Glutamatergic neuron (in vitro differentiated cells): ENCODE measurements at regions not wholly inside any gene's neighbourhood (a gene's known extent, or its start where the extent isn't known, plus 50 kb on each side); places are given as distances from the start of the nearest gene placed in this dataset.

Experiments
- DNase-seq: peaks from one replicate; pipeline ENCODE4 v3.0.0; 2022
- H3K27ac Mint-ChIP-seq: one replicate; pipeline ENCODE4 v1.8.0; 2020; ENCODE audit warnings: mild to moderate bottlenecking, mixed read lengths, inconsistent platforms; ENCODE audit not compliant: unreplicated experiment
- H3K27me3 Mint-ChIP-seq: one replicate; pipeline ENCODE4 v1.8.0; 2020; ENCODE audit warnings: mild to moderate bottlenecking, moderate library complexity, mixed read lengths, inconsistent platforms; ENCODE audit not compliant: unreplicated experiment
- H3K36me3 Mint-ChIP-seq: one replicate; pipeline ENCODE4 v1.8.0; 2020; ENCODE audit warnings: mild to moderate bottlenecking, mixed read lengths, inconsistent platforms; ENCODE audit not compliant: unreplicated experiment
- H3K4me1 Mint-ChIP-seq: one replicate; pipeline ENCODE4 v1.8.0; 2020; ENCODE audit warnings: mild to moderate bottlenecking, low read depth, mixed read lengths, inconsistent platforms; ENCODE audit not compliant: unreplicated experiment
- H3K4me3 Mint-ChIP-seq: one replicate; pipeline ENCODE4 v1.8.0; 2020; ENCODE audit warnings: mild to moderate bottlenecking, mixed read lengths, inconsistent platforms; ENCODE audit not compliant: unreplicated experiment
- H3K9me3 Mint-ChIP-seq: one replicate; pipeline ENCODE4 v1.8.0; 2020; ENCODE audit warnings: mild to moderate bottlenecking, moderate library complexity, mixed read lengths, inconsistent platforms; ENCODE audit not compliant: unreplicated experiment
- CTCF ChIP-seq: fragments of 200-600 bp; sonication (generic); IDR thresholded peaks from one replicate; pipeline ENCODE4 v1.5.0; 2021; ENCODE audit not compliant: partially characterized antibody, unreplicated experiment

GRCh38 chr11:119977881-119978280, 160.0 kb downstream of the TRIM29 start:
- no peak for DNase-seq
- Mint-ChIP-seq H3K27me3 (peaks cover 15% of the 10 kb centered on the region), H3K27ac (no peak overlapping the region), H3K36me3 (peaks cover 2% of the 10 kb centered on the region), H3K4me1 (peaks cover 37% of the 10 kb centered on the region), H3K4me3 (no peak overlapping the region), H3K9me3 (peaks cover 11% of the 10 kb centered on the region)
- no peak for TF ChIP-seq CTCF

GRCh38 chr11:119977561-119977860, 160.4 kb downstream of the TRIM29 start:
- Mint-ChIP-seq H3K9me3 (peaks cover 11% of the 10 kb centered on the region), H3K4me3 (no peak overlapping the region), H3K27ac (no peak overlapping the region), H3K4me1 (peaks cover 37% of the 10 kb centered on the region), H3K27me3 (peaks cover 15% of the 10 kb centered on the region), H3K36me3 (peaks cover 4% of the 10 kb centered on the region)
- no peak for TF ChIP-seq CTCF
- DNase-seq: no peak

- TF ChIP-seq CTCF: no peak
- H3K9me3 Mint-ChIP-seq: peaks cover 11% of the 10 kb centered on the region
- no peak overlapping the region for H3K4me3 Mint-ChIP-seq
- peaks cover 4% of the 10 kb centered on the region for H3K36me3 Mint-ChIP-seq
- peaks cover 15% of the 10 kb centered on the region for H3K27me3 Mint-ChIP-seq
- peaks cover 37% of the 10 kb centered on the region for H3K4me1 Mint-ChIP-seq
- no peak overlapping the region for H3K27ac Mint-ChIP-seq
- DNase-seq: no peak
These were observed 160.9 kb downstream of the TRIM29 start for GRCh38 chr11:119976805-119977560.

GRCh38 chr11:119975561-119976152, 162.3 kb downstream of the TRIM29 start:
- Mint-ChIP-seq H3K36me3 (peaks cover 4% of the 10 kb centered on the region), H3K27ac (peak overlapping the region; percentile 68)
- DNase-seq: peak; percentile 81

More at GRCh38 chr11:119975561-119976152, 162.3 kb downstream of the TRIM29 start:
- Mint-ChIP-seq H3K4me3 (peak overlapping the region; percentile 34), H3K27me3 (peaks cover 12% of the 10 kb centered on the region), H3K9me3 (peaks cover 8% of the 10 kb centered on the region), H3K4me1 (peaks cover 39% of the 10 kb centered on the region)
- no peak for TF ChIP-seq CTCF
